Hepatocyte (in vitro differentiated cells): ENCODE measurements at regions not wholly inside any gene's neighbourhood (a gene's known extent, or its start where the extent isn't known, plus 50 kb on each side); places are given as distances from the start of the nearest gene placed in this dataset.

Source experiments
- EZH2 ChIP-seq: fragments of 200-600 bp; sonication (generic); IDR thresholded peaks from 2 replicates; pipeline ENCODE4 v1.6.1; 2016; ENCODE audit warnings: antibody characterized with exemption, mild to moderate bottlenecking, borderline replicate concordance
- EZH2phosphoT487 ChIP-seq: fragments of 200-600 bp; sonication (generic); IDR thresholded peaks from one replicate; pipeline ENCODE4 v1.6.1; 2018; ENCODE audit warnings: antibody characterized with exemption, mild to moderate bottlenecking, low read depth, moderate library complexity; ENCODE audit not compliant: unreplicated experiment, severe bottlenecking
- TF ChIP-seq, protein P1 (sequence below): fragments of 200-600 bp; sonication (generic); IDR thresholded peaks from 2 replicates; pipeline ENCODE4 v1.5.1; 2016; ENCODE audit warnings: antibody characterized with exemption, mild to moderate bottlenecking; ENCODE audit not compliant: poor library complexity

DNA sequence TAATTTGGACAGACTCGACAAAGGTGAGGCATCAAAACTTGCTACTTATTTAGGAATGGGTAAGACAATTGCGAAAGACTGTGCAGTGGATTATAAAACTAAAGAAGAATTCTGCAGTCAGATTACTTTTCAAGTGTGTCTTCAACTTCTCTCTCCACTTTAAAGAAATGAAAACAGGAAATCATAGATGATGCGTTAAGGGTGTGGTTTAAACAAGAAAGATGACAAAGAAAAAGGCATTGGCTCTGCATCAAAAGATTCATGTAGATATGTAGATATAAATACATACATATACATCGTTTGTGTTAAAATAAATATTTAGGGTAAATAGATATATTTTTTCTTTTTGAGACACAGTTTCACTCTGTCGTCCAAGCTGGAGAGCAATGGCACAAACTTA lies 74.6 kb upstream of the PARP11 start:
- TF ChIP-seq, protein P1, sequence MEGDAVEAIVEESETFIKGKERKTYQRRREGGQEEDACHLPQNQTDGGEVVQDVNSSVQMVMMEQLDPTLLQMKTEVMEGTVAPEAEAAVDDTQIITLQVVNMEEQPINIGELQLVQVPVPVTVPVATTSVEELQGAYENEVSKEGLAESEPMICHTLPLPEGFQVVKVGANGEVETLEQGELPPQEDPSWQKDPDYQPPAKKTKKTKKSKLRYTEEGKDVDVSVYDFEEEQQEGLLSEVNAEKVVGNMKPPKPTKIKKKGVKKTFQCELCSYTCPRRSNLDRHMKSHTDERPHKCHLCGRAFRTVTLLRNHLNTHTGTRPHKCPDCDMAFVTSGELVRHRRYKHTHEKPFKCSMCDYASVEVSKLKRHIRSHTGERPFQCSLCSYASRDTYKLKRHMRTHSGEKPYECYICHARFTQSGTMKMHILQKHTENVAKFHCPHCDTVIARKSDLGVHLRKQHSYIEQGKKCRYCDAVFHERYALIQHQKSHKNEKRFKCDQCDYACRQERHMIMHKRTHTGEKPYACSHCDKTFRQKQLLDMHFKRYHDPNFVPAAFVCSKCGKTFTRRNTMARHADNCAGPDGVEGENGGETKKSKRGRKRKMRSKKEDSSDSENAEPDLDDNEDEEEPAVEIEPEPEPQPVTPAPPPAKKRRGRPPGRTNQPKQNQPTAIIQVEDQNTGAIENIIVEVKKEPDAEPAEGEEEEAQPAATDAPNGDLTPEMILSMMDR: no peak
- TF ChIP-seq EZH2: no peak
- TF ChIP-seq EZH2phosphoT487: no peak
